Endothelial cell of umbilical vein (primary cell): ENCODE measurements at regions not wholly inside any gene's neighbourhood (a gene's known extent, or its start where the extent isn't known, plus 50 kb on each side); places are given as distances from the start of the nearest gene placed in this dataset.
A peak's percentile ranks its signal among the peaks of the same experiment; 100 is the strongest.

Source experiments
- BruUV-seq: library from RNA; stranded (reverse); fragments of 400-500 nt; replicated peaks from 2 replicates; lab custom pipeline; 2021; lab: Mats Ljungman, UMichigan
- CTCF ChIA-PET: fragments of 300-600, 350-600 bp; sonication (Branson Sonifier 250); formaldehyde crosslinking; loops from one replicate; lab custom pipeline; 2021; ENCODE audit warnings: antibody characterized with exemption, inconsistent platforms; lab: Charles Lee
- POLR2A ChIA-PET: fragments of 300-600, 350-600 bp; sonication (Branson Sonifier 250); formaldehyde crosslinking; loops from one replicate; lab custom pipeline; 2021; ENCODE audit warnings: antibody characterized with exemption, inconsistent platforms; lab: Charles Lee
- DNase-seq: peaks from one replicate; pipeline ENCODE4 v3.0.0-alpha.2; 2011; ENCODE audit warnings: low read depth, low spot score
- FAIRE-seq: peaks from 2 replicates; lab custom pipeline; 2011; peaks lifted over from hg19 to GRCh38; lab: Jason Lieb, UNC
- H2AFZ ChIP-seq: 2 replicates; pipeline ENCODE4 v1.6.0; 2012; ENCODE audit warnings: low read depth, low read length, control low read depth, inconsistent platforms
- H3K27ac ChIP-seq: 2 replicates; pipeline ENCODE4 v1.5.1; 2011; ENCODE audit warnings: low read depth, mild to moderate bottlenecking, control low read depth, low read length, moderate library complexity; ENCODE audit not compliant: insufficient read depth
- H3K27me3 ChIP-seq, 2 experiments: 2 replicates each; pipeline versions ENCODE4 v1.6.0 to v1.6.1; 2011; ENCODE audit warnings: low read length in 2 of 2, mixed read lengths in 1 of 2; ENCODE audit not compliant: control insufficient read depth in 2 of 2, insufficient read depth in 2 of 2
- H3K36me3 ChIP-seq, 2 experiments: 2 replicates in 1 of 2; 3 replicates in 1 of 2; pipeline ENCODE4 v1.5.1; 2011; ENCODE audit warnings: low read length in 2 of 2, mild to moderate bottlenecking in 1 of 2, moderate library complexity in 1 of 2; ENCODE audit not compliant: control insufficient read depth in 2 of 2, insufficient read depth in 2 of 2; ENCODE audit errors: extremely low read depth in 1 of 2
- H3K4me1 ChIP-seq: 3 replicates; pipeline ENCODE4 v1.5.1; 2011; ENCODE audit warnings: mild to moderate bottlenecking, low read length; ENCODE audit not compliant: control insufficient read depth, insufficient read depth; ENCODE audit errors: extremely low read depth
- H3K4me2 ChIP-seq: 2 replicates; pipeline ENCODE4 v1.6.1; 2011; ENCODE audit warnings: low read length, control low read depth, mixed read lengths; ENCODE audit not compliant: insufficient read depth
- H3K4me3 ChIP-seq, 3 experiments: fragments of 200-600 bp in 1 of 3; sonication (generic), shearing (Covaris generic) in 1 of 3; replicated peaks in 1 of 3; 2 replicates each; pipeline ENCODE4 v1.5.1; 2011 to 2016; ENCODE audit warnings: control low read depth in 3 of 3, low read length in 3 of 3, mild to moderate bottlenecking in 2 of 3, inconsistent platforms in 1 of 3, low read depth in 1 of 3, moderate library complexity in 1 of 3; ENCODE audit not compliant: insufficient read depth in 1 of 3
- H3K79me2 ChIP-seq: 2 replicates; pipeline ENCODE4 v1.6.0; 2012; ENCODE audit warnings: low read length, inconsistent platforms; ENCODE audit not compliant: control insufficient read depth, insufficient read depth
- H3K9ac ChIP-seq: replicated peaks from 2 replicates; pipeline ENCODE3; 2011; ENCODE audit warnings: low read length, control low read depth; ENCODE audit not compliant: insufficient read depth; ENCODE audit errors: extremely low read depth
- H3K9me1 ChIP-seq: replicated peaks from 3 replicates; pipeline ENCODE4 v1.6.0; 2011; ENCODE audit warnings: mild to moderate bottlenecking, low read length; ENCODE audit not compliant: control insufficient read depth, insufficient read depth; ENCODE audit errors: extremely low read depth
- H3K9me3 ChIP-seq: replicated peaks from 2 replicates; pipeline ENCODE4 v1.5.1; 2012; ENCODE audit warnings: low read length, inconsistent platforms; ENCODE audit not compliant: control insufficient read depth, insufficient read depth
- H4K20me1 ChIP-seq: replicated peaks from 2 replicates; pipeline ENCODE3; 2011; ENCODE audit warnings: mild to moderate bottlenecking, low read length; ENCODE audit not compliant: control insufficient read depth, insufficient read depth; ENCODE audit errors: extremely low read depth
- CTCF ChIP-seq, 2 donors: IDR thresholded peaks; 1 replicate in 1 of 2; 2 replicates in 1 of 2; pipeline ENCODE4 v1.5.1; 2011; ENCODE audit warnings: low read length in 2 of 2, mild to moderate bottlenecking in 2 of 2, moderate library complexity in 2 of 2, control low read depth in 1 of 2, inconsistent platforms in 1 of 2, low read depth in 1 of 2; ENCODE audit not compliant: insufficient read depth in 1 of 2; ENCODE audit errors: extremely low read depth in 1 of 2
- EZH2 ChIP-seq: IDR thresholded peaks from 2 replicates; pipeline ENCODE4 v1.6.1; 2012; ENCODE audit warnings: borderline replicate concordance, low read depth, mild to moderate bottlenecking, moderate library complexity, low read length, inconsistent platforms; ENCODE audit not compliant: severe bottlenecking
- FOS ChIP-seq: IDR thresholded peaks from 2 replicates; pipeline ENCODE4 v1.6.1; 2011; ENCODE audit warnings: mild to moderate bottlenecking, low read length, moderate library complexity, borderline replicate concordance; ENCODE audit not compliant: insufficient read depth
- GATA2 ChIP-seq: IDR thresholded peaks from 2 replicates; pipeline ENCODE4 v1.7.0; 2011; ENCODE audit warnings: low read depth, mild to moderate bottlenecking, moderate library complexity, mixed read lengths, low read length; ENCODE audit not compliant: insufficient read length, insufficient read depth
- MAX ChIP-seq: IDR thresholded peaks from 2 replicates; pipeline ENCODE4 v1.6.1; 2011; ENCODE audit not compliant: insufficient read depth, insufficient read length
- MYC ChIP-seq: IDR thresholded peaks from one replicate; pipeline ENCODE4 v1.6.1; 2011; ENCODE audit warnings: mild to moderate bottlenecking, low read depth, low read length
- POLR2A ChIP-seq: IDR thresholded peaks from 2 replicates; pipeline ENCODE4 v1.6.1; 2012; ENCODE audit warnings: low read depth, mild to moderate bottlenecking, control low read depth, low read length
- POLR2AphosphoS5 ChIP-seq: IDR thresholded peaks from 2 replicates; pipeline ENCODE4 v1.6.1; 2012; ENCODE audit warnings: low read depth, mild to moderate bottlenecking, control low read depth, low read length, moderate library complexity; ENCODE audit not compliant: insufficient read depth
- dilution Hi-C: fragments of 300-500 bp; cut with MboI; formaldehyde crosslinking; loops from one replicate; pipeline ENCODE4 v1.15.0; 2019; ENCODE audit warnings: low sequenced_read_pairs; ENCODE audit not compliant: extremely low pct_ligation_motif_present
- intact Hi-C: fragments of 100-400 bp; cut with micrococcal nuclease; formaldehyde crosslinking; loops from one replicate; pipeline ENCODE4 v1.10.0; 2022

- ChIA-PET POLR2A (no interaction called here), CTCF (no interaction called here)
- Histone ChIP-seq H3K27me3 (no peaks in the 10 kb centered on the region), H3K4me2 (no peak overlapping the region), H3K9me1 (no peaks in the 10 kb centered on the region), H3K4me1 (no peaks in the 10 kb centered on the region), H3K36me3 (no peaks in the 10 kb centered on the region), H2AFZ (no peak overlapping the region), H3K4me3 (no peak overlapping the region), H3K27ac (no peak overlapping the region), H4K20me1 (no peaks in the 10 kb centered on the region), H3K9ac (no peak overlapping the region), H3K9me3 (no peaks in the 10 kb centered on the region), H3K79me2 (no peaks in the 10 kb centered on the region)
- DNase-seq (no peak), FAIRE-seq (no peak)
- BruUV-seq, result no TSS peak
- dilution Hi-C loops, result no loop called here
- intact Hi-C loops, result no loop called here
- no peak for TF ChIP-seq MYC
- no peak for TF ChIP-seq GATA2
- no peak for TF ChIP-seq POLR2A
- no peak for TF ChIP-seq FOS
- TF ChIP-seq POLR2AphosphoS5, result no peak
- TF ChIP-seq EZH2, result no peak
- TF ChIP-seq MAX, result no peak
These were observed 77.3 kb downstream of the SMIM20 start for GRCh38 chr4:25991340-25991739.

- H3K9ac ChIP-seq, result no peak overlapping the region
- no peaks in the 10 kb centered on the region for H3K9me1 ChIP-seq
- DNase-seq (no peak), FAIRE-seq (peak; percentile 21)
- no peak overlapping the region for H3K4me2 ChIP-seq
- H3K79me2 ChIP-seq, result no peaks in the 10 kb centered on the region
- ChIA-PET CTCF (interaction anchor here (1.2 kb wide), 1 partner anchor 418 kb away, joined by 3 read pairs; no protein-coding TSS in a partner anchor), POLR2A (no interaction called here)
- H4K20me1 ChIP-seq, result no peaks in the 10 kb centered on the region
- TF ChIP-seq POLR2A (no peak), FOS (no peak), MAX (no peak), CTCF (IDR thresholded peaks at IDR 0.05; ENCODE audit: extremely low read depth in 1 of 2, insufficient read depth in 1 of 2, low read depth in 1 of 2, low read length in 2 of 2) (peak; percentile 12 to 23), GATA2 (no peak), EZH2 (no peak)
- H2AFZ ChIP-seq, result no peak overlapping the region
- H3K4me3 ChIP-seq, result no peak overlapping the region
- dilution Hi-C loops, result no loop called here
- no TSS peak for BruUV-seq
- H3K27ac ChIP-seq, result no peak overlapping the region
- no peaks in the 10 kb centered on the region for H3K9me3 ChIP-seq
- no peaks in the 10 kb centered on the region for H3K36me3 ChIP-seq
- intact Hi-C loops, result no loop called here
- H3K4me1 ChIP-seq, result no peaks in the 10 kb centered on the region
- no peaks in the 10 kb centered on the region for H3K27me3 ChIP-seq
These were observed 79.6 kb downstream of the SMIM20 start for GRCh38 chr4:25993395-25994185.
